ENCODE measurements at regions not wholly inside any gene's neighbourhood (a gene's known extent, or its start where the extent isn't known, plus 50 kb on each side); places are given as distances from the start of the nearest gene placed in this dataset.

GRCh38 chrX:482192-482701 lies 95.5 kb upstream of the PPP2R3B start:
- no peak for TF ChIP-seq CTCF (IDR thresholded peaks at IDR 0.05)
- TF ChIP-seq TCF12 (IDR thresholded peaks at IDR 0.05), result no peak
- no peak for TF ChIP-seq TAF1 (IDR thresholded peaks at IDR 0.05; ENCODE audit: borderline replicate concordance, low read depth, low read length)
- no peak for TF ChIP-seq JUND (IDR thresholded peaks at IDR 0.05)
- TF ChIP-seq FOXM1 (IDR thresholded peaks at IDR 0.05; ENCODE audit: low read depth), result no peak
- TF ChIP-seq MAX (IDR thresholded peaks at IDR 0.05; ENCODE audit: low read depth), result no peak
- no peak for TF ChIP-seq SMC3 (IDR thresholded peaks at IDR 0.05; ENCODE audit: low read depth, low read length)
